Heart left ventricle (tissue), 16 donors: ENCODE measurements at regions not wholly inside any gene's neighbourhood (a gene's known extent, or its start where the extent isn't known, plus 50 kb on each side); places are given as distances from the start of the nearest gene placed in this dataset.

Experiments
- ATAC-seq, 4 donors: fragments of 200-7000 bp; cut with Tn5 transposase; one replicate each; pipeline ENCODE4 v1.9.1; 2020 to 2022; ENCODE audit warnings: moderate library complexity in 4 of 4, mild to moderate bottlenecking in 3 of 4, moderate number of reproducible peaks in 1 of 4
- DNase-seq, 5 donors: peaks; one replicate each; pipeline ENCODE4 v3.0.0-alpha.2; 2020
- H3K27ac ChIP-seq, 12 donors: fragments of 200-600 bp; sonication (generic) in 4 of 12; one replicate each; pipeline versions ENCODE4 v1.5.0 to v1.8.0; 2016 to 2022; ENCODE audit warnings: mild to moderate bottlenecking in 2 of 12
- H3K27me3 ChIP-seq, 9 donors: fragments of 200-600 bp; sonication (generic) in 2 of 9; one replicate each; pipeline versions ENCODE4 v1.5.1 to v1.8.0; 2016 to 2022; ENCODE audit warnings: mild to moderate bottlenecking in 3 of 9
- H3K36me3 ChIP-seq, 9 donors: fragments of 200-600 bp; sonication (generic) in 2 of 9; one replicate each; pipeline versions ENCODE4 v1.5.0 to v1.8.0; 2018 to 2022; ENCODE audit warnings: mild to moderate bottlenecking in 2 of 9
- H3K4me1 ChIP-seq, 12 donors: fragments of 200-600 bp; sonication (generic) in 4 of 12; one replicate each; pipeline versions ENCODE4 v1.5.0 to v1.8.0; 2016 to 2022; ENCODE audit warnings: mild to moderate bottlenecking in 3 of 12
- H3K4me3 ChIP-seq, 12 donors: fragments of 200-600 bp; sonication (generic) in 4 of 12; one replicate each; pipeline versions ENCODE4 v1.5.0 to v1.8.0; 2017 to 2022; ENCODE audit warnings: mild to moderate bottlenecking in 9 of 12, moderate library complexity in 4 of 12
- H3K9me3 ChIP-seq, 12 donors: fragments of 200-600 bp; sonication (generic) in 4 of 12; one replicate each; pipeline versions ENCODE4 v1.5.0 to v1.8.0; 2016 to 2022; ENCODE audit warnings: mild to moderate bottlenecking in 1 of 12
- CTCF ChIP-seq, 12 donors: fragments of 200-600 bp; sonication (generic) in 4 of 12; IDR thresholded peaks; one replicate each; pipeline versions ENCODE4 v1.5.0 to v1.8.0; 2018 to 2022; ENCODE audit warnings: antibody characterized with exemption in 12 of 12, mild to moderate bottlenecking in 5 of 12
- POLR2A ChIP-seq, 2 donors: fragments of 450-650 bp; IDR thresholded peaks; one replicate each; pipeline ENCODE4 v1.6.1; 2017; ENCODE audit warnings: antibody characterized with exemption in 2 of 2, mild to moderate bottlenecking in 2 of 2, moderate library complexity in 2 of 2
- WGBS, 4 donors: extraction: QIAGEN DNeasy Blood & Tissue Kit in 2 of 4; methylation state at CpG; one replicate each; pipeline versions ENCODE4 v1.1.5 to v1.1.7; 2013 to 2018; 5-methylcytosine and 5-hydroxymethylcytosine counted together
- intact Hi-C, 10 donors: fragments of 100-400 bp; cut with DNase I; formaldehyde crosslinking; loops; one replicate each; pipeline versions ENCODE4 v1.11.1 to v1.14.2; 2022
- donor health status: ischemic (EF 13 %, LVEDD 7.1; RV severe dilation, severe dysfunction).
- donor health status: healthy with polysubstance abuse.
- donor health status: DM: no; HTN: yes; CAD: no.
- donor health status: DM: no; HTN: no; CAD: no.
- donor health status: ischemic (EF 25% LVEDD 6.9; RV normal size, moderate dysfunction).
- donor health status: ischemic (EF 25% LVEDD 5.7; RV mildly dilated, moderate dysfunction).
- donor health status: healthy.
- donor health status: DM: yes; HTN: yes; CAD: no.
- donor health status: ischemic (EF 35%, LVEDD 5.7; RV mildly dilated, moderate dysfunction).
- donor health status: nonischemic (EF 11% LVEDD 7.7; RV severe dilation, severe dysfunction).
- donor health status: DM: yes; HTN: yes; CAD: no.
- donor health status: PGD.
- donor health status: ischemic (EF 29% LVEDD 5.4; RV normal size, mild dysfunction).
- donor health status: nonischemic (EF 23%, LVEDD 6.1; RV moderate dilation, normal function).

DNA sequence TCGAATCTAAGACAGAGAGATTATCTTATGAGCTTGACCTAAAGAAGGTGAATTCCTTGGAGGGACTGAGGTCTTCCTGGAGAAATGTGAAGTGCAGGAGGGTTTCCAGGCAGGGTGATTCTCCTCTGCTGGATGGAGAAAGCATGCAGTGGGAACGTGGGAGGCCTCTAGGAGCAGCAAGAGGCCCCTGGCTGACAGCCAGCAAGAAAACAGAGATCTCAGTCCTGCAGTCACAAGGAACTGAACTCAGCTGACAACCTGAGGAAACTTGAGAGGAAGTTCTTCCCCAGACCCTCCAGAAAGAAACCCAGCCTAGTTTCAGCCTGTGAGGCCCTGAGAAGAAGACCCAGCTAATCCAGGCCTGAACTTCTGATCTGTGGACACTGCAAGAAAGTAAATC, 345.9 kb downstream of the FAM72C start:
- no peak for TF ChIP-seq POLR2A (IDR thresholded peaks at IDR 0.05)
- TF ChIP-seq CTCF (IDR thresholded peaks at IDR 0.05) = no peak
- ATAC-seq (no peak), DNase-seq (no peak)
- no peak overlapping the region for H3K4me3 ChIP-seq
- H3K4me1 ChIP-seq = no peaks in the 10 kb centered on the region
- no peaks in the 10 kb centered on the region for H3K36me3 ChIP-seq
- intact Hi-C loops = no loop called here
- no peak overlapping the region for H3K27ac ChIP-seq
- H3K9me3 ChIP-seq = no peaks in the 10 kb centered on the region
- WGBS, 4 donors = 30 to 44% (median 33%) methylated on average over 2 of the region's 2 CpGs
- H3K27me3 ChIP-seq = peaks cover 0 to 29% (median 6%) of the 10 kb centered on the region in 9 donors

DNA sequence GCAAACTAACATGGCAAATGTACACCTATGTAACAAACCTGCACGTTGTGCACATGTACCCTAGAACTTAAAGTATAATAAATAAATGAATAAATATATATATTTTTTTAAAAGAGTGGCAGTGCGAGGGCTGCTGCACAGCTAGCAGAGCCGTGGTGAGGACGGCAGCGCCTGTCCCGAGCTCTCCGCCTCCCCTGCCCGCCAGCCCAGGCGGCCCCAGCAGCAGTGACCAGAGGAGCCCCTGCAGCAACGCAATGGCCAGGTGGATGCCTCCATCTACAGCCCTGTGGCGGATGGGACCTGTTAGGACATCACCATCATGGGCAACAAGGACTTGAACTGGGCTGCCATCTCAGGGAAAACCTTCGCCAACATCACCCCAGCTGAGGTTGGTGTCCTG, 351.9 kb downstream of the FAM72C start:
- ATAC-seq (no peak), DNase-seq (no peak)
- H3K9me3 ChIP-seq = no peaks in the 10 kb centered on the region
- WGBS, 4 donors = 71 to 79% (median 75%) methylated on average over 11 to 12 of the region's 12 CpGs
- intact Hi-C loops = no loop called here
- H3K4me3 ChIP-seq = no peak overlapping the region
- H3K4me1 ChIP-seq = no peaks in the 10 kb centered on the region
- H3K27ac ChIP-seq = no peak overlapping the region
- peaks cover 0 to 28% (median 3%) of the 10 kb centered on the region in 9 donors for H3K27me3 ChIP-seq
- no peak for TF ChIP-seq CTCF (IDR thresholded peaks at IDR 0.05)
- no peak for TF ChIP-seq POLR2A (IDR thresholded peaks at IDR 0.05)
- no peaks in the 10 kb centered on the region for H3K36me3 ChIP-seq

GRCh38 chr1:143611159-143611558, 360.6 kb downstream of the FAM72C start:
- Histone ChIP-seq H3K4me3 (no peak overlapping the region), H3K4me1 (no peaks in the 10 kb centered on the region), H3K27me3 (peaks cover 0 to 19% (median 0%) of the 10 kb centered on the region in 9 donors), H3K9me3 (no peaks in the 10 kb centered on the region), H3K36me3 (no peaks in the 10 kb centered on the region), H3K27ac (no peak overlapping the region)
- WGBS, 4 donors = 28 to 52% (median 39%) methylated on average over 2 of the region's 2 CpGs
- TF ChIP-seq POLR2A (IDR thresholded peaks at IDR 0.05) (no peak), CTCF (IDR thresholded peaks at IDR 0.05) (no peak)
- intact Hi-C loops = no loop called here
- DNase-seq = no peak
- no peak for ATAC-seq

DNA sequence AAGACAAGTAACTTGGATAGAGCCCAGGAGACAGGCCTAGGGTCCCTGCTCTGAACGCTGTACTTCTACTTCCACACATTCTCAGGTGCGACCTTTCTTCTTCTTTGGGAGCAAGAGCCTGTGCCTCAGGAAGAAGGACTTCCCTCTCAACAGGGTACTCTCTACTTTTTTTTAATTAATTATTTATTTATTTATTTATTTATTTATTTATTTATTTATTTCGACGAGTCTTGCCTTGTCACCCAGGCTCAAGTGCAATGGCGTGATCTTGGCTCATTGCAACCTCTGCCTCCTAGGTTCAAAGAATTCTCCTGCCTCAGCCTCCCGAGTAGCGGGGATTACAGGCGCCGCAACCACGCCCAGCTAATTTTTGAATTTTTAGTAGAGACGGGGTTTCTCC, 361.6 kb downstream of the FAM72C start:
- TF ChIP-seq CTCF (IDR thresholded peaks at IDR 0.05) (no peak), POLR2A (IDR thresholded peaks at IDR 0.05) (no peak)
- 75 to 91% (median 89%) methylated on average over 11 of the region's 11 CpGs for WGBS, 4 donors
- ATAC-seq = no peak

More for the DNA sequence above, 361.6 kb downstream of the FAM72C start:
- no peak overlapping the region for H3K4me3 ChIP-seq
- intact Hi-C loops = no loop called here
- H3K27me3 ChIP-seq = peaks cover 0 to 14% (median 0%) of the 10 kb centered on the region in 9 donors
- no peaks in the 10 kb centered on the region for H3K9me3 ChIP-seq
- no peak overlapping the region for H3K27ac ChIP-seq
- H3K4me1 ChIP-seq = no peaks in the 10 kb centered on the region
- DNase-seq = no peak
- no peaks in the 10 kb centered on the region for H3K36me3 ChIP-seq
